22Rv1 (cell line): ENCODE measurements at regions not wholly inside any gene's neighbourhood (a gene's known extent, or its start where the extent isn't known, plus 50 kb on each side); places are given as distances from the start of the nearest gene placed in this dataset.

Experiments
- CTCF ChIP-seq: fragments of 450-650 bp; IDR thresholded peaks from 2 replicates; pipeline ENCODE4 v1.5.1; 2017; ENCODE audit warnings: mild to moderate bottlenecking
- ZFX ChIP-seq: fragments of 450-650 bp; IDR thresholded peaks from 2 replicates; pipeline ENCODE4 v1.6.1; 2017; ENCODE audit warnings: antibody characterized with exemption, borderline replicate concordance

- TF ChIP-seq CTCF: no peak
- TF ChIP-seq ZFX: no peak
These were observed 93.2 kb upstream of the PARP11 start for GRCh38 chr12:3966376-3966775.
